T follicular helper cell (primary cell): ENCODE measurements at regions not wholly inside any gene's neighbourhood (a gene's known extent, or its start where the extent isn't known, plus 50 kb on each side); places are given as distances from the start of the nearest gene placed in this dataset.
"Not testable (repeated sequence)": the region's sequence is repeated elsewhere in the genome, so short reads cannot be mapped to it uniquely, and the experiment has no call there.

ENCODE experiments used
- DNase-seq: peaks from one replicate; pipeline ENCODE4 v3.0.0-alpha.2; 2020; ENCODE audit warnings: low read depth

GRCh38 chr14:97074856-97075255 lies 277.7 kb downstream of the VRK1 start:
- DNase-seq, result no peak

- DNase-seq, result no peak
Observed at GRCh38 chr14:97077253-97077653, 280.1 kb downstream of the VRK1 start.

DNA sequence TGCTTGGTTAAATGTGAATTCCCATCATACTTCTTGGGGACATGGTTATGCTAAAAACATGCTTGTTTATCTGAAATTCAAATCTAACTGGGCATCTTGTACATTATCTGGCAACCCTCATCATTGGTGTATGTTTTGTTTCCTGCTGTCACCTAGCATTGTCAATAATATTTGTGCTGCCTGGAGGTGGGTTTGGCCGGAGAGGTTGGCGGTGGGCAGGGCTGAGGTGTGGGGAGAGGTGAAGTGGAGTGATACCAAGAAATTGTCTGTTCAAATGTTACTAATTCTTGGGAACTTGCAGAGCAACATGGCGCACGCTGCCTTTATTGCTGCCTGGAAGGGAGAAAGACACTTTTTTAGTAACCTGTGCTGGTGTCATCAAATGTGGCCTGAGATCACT lies 280.5 kb downstream of the VRK1 start:
- DNase-seq, result no peak

- DNase-seq, result no peak
Observed at GRCh38 chr14:97080991-97081390, 283.8 kb downstream of the VRK1 start.

- DNase-seq, result no peak
Observed at GRCh38 chr14:97095269-97095668, 298.1 kb downstream of the VRK1 start.

DNA sequence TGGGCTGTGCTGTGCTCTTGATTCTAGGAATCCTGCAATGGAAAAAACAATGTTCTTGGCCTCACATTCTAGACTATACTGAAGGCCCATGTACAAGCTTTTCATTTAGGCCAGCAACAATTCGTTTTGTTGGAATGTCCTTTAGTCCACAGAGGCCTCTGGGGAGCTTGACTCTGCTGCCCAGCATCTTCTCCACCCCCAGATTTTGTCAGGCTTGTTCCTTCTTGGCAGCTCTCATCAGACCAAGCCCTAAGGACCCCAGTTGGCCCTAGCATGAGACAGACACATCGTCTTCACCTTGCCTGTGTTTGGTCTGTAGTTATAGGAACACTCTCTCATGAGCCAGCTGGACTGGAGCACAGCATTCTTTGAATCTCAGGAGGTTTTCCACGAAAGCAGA lies 300.1 kb downstream of the VRK1 start:
- no peak for DNase-seq

- no peak for DNase-seq
Observed at GRCh38 chr14:97100306-97100705, 303.1 kb downstream of the VRK1 start.

- no peak for DNase-seq
Observed at GRCh38 chr14:97101561-97101960, 304.4 kb downstream of the VRK1 start.

DNA sequence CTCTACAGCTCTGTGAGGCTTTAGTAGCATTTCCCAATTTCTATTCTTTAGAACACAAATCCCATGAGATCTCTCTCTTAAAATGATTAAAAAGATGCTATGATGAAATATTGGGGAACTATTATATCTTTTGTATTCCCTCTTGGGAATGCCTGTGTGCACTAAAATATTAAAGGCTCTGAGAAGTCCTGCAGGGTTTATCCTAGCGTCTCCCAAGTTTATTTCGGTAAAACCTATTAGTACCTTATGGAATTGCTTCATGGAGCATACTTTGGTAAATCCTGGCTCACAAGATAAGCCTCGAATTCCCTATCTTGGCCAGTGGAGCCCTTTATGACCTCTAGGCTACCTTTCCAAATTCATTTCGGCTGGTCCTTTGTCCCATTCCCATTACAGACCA lies 306.8 kb downstream of the VRK1 start:
- no peak for DNase-seq

DNA sequence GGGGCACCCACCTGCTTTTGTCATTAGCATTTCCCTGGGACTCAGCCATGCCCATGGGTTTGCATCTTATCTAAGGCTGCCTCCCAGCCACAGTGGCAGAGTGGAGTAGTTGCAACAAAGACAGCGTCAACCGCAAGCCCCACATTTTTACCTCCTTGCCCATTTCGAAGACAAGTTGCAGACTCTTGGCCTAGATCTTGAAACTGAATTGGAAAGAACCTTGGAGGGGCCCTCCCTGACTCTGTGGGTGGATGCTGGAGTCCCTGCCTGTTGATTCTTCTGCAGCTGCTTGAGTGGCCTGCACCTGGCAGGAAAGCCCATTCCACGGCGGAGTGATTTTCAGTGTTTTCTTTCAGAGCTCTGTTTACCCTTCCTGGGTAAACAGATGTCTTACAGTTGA lies 309.0 kb downstream of the VRK1 start:
- DNase-seq, result no peak

DNA sequence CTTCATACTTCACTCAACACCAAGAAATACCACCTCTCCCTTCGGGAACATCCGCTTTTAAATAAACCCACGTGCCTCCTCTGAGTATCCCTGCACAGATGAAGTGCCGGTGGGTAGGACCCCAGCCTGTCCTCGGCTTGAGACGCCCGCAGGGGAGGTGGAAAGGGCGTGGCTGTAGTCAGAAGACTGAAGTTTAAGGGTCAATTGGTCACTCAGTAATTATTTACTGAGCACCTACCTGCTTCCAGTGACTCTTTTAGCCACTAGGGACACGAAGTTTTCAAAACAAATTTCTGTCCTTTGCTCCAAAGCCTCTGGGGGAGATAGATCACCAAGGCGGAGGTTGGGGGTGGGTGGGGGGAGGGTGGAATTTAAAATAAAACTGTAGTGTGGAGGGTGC lies 309.4 kb downstream of the VRK1 start:
- no peak for DNase-seq

GRCh38 chr14:97107080-97107479 lies 309.9 kb downstream of the VRK1 start:
- no peak for DNase-seq

DNA sequence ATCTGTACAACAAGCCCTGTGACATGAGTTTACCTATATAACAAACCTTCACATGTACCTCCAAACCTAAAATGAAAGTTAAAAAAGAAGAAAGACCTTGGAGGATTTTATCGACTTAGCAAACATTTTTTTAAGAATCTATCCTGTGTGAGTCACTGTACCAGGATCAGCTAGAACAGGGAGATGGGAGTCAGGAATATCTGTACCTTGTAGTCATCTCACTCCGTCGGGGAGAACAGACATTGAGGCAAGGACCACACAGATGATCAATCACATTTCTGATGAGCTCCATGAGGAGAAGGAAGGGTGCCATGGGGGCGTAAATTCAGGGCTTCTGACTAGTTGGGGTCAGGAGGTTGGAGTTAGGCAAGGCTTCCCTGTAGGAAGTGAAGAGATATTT lies 310.6 kb downstream of the VRK1 start:
- no peak for DNase-seq

GRCh38 chr14:97109234-97109633 lies 312.1 kb downstream of the VRK1 start:
- DNase-seq, result no peak

DNA sequence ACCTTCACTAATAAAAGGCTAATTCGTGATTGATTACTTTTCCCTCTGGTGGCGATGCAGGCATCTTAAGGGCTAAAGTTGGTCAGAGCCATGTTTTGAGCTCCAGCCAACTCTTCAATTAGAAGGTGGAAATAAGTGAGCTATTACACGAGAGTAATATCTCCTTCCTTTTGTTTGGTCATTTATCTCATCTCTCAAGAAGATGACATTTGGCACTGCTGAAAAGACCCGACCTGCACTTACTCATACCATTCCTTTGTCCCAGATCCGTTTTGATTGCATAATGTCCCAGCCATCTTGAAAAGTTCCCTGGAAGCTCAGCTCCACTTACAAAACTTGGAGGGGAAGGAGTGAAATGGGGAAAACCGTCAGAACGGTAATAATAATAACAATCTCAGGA lies 316.2 kb downstream of the VRK1 start:
- DNase-seq, result no peak

DNA sequence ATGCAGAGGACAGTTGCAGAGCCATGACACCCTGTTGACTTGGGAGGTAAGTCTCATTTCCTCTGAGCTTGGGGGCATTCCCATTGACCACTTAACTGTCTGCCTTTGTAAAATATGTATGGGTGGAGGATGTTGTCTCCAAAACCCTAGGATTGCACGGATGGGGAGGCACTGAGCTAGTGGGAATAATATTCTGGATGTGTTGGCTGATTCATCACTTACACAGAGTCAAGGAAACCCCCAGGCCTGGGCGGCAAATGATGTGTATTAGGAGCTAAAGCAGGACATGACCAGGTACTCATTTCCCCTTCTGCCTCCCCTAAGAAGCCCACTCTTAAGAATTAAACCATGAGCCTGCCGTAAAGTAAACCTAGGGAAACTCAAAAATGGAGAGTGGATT lies 319.4 kb downstream of the VRK1 start:
- DNase-seq, result no peak

GRCh38 chr14:97117693-97118092 lies 320.5 kb downstream of the VRK1 start:
- no peak for DNase-seq

GRCh38 chr14:97120204-97120603 lies 323.0 kb downstream of the VRK1 start:
- no peak for DNase-seq

GRCh38 chr14:97120611-97121031 lies 323.4 kb downstream of the VRK1 start:
- DNase-seq, result no peak

DNA sequence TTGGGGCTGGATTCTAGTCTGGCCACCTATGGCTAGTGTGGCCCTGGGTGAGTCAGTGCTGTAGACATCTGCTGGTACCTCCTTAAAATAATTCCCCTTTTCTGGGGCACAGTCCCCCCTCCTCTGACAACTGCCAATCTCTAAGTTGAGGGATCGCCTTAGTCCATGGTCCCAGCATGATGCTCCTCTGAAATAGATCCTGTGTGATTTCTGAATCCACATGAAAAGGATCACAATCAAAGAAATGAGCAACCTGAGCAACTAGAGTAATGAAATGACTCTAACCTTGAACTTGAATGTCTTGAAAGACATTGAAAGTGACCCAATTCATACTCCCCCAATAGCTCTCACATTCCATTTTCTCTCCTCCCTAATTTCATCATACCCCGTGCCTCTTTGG lies 332.5 kb downstream of the VRK1 start:
- no peak for DNase-seq

GRCh38 chr14:97135847-97136246 lies 338.7 kb downstream of the VRK1 start:
- not testable (repeated sequence) for DNase-seq

DNA sequence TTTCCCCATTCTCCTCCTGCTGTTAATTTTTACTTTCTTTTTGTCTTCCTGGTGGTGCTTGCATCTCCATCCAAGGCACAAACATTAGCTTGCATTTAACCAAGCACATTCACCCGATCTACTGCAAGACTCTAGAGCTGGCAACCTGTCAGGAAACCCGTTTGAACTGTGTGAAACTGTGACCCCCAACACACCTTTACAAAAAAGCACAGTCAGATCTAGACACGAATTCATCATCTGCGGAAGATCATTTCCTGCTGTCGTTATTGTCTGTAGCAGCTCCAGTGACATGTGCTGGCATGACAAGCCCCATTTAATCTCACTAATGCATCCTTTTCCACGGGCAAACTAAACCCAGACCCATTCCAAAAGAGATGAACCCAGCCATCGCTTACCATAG lies 340.5 kb downstream of the VRK1 start:
- no peak for DNase-seq

- DNase-seq, result no peak
Observed at GRCh38 chr14:97138801-97139200, 341.6 kb downstream of the VRK1 start.

DNA sequence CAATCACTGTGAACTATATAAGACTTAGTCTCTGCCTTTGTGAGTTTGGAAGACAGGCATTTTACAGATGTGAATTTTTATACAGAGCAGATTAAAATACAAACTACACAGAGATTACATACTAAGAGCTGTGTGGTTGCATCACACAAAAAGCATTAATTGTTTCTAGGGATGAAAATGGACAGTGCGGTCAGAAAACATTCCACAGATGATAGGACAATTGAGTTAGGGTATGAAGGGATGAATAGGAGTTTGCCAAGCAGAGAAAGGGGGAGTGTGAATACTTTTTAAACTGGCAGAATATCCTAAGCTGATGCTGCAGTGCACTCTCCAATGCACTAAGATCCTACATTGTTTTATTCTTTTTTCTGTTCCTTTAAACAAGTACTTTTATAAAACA lies 345.8 kb downstream of the VRK1 start:
- no peak for DNase-seq

- DNase-seq, result no peak
Observed at GRCh38 chr14:97143456-97143855, 346.3 kb downstream of the VRK1 start.
